ENCODE measurements at regions not wholly inside any gene's neighbourhood (a gene's known extent, or its start where the extent isn't known, plus 50 kb on each side); places are given as distances from the start of the nearest gene placed in this dataset.

- Histone ChIP-seq H3K4me1 (ENCODE audit: control insufficient read depth, insufficient read depth, low read length, unreplicated experiment) (peaks cover 6% of the 10 kb centered on the region), H2AFZ (ENCODE audit: low read length, unreplicated experiment) (peak overlapping the region; percentile 1), H3K4me3 (ENCODE audit: low read depth, low read length) (peak overlapping the region; percentile 77), H3K79me2 (ENCODE audit: control insufficient read depth, insufficient read depth, low read length, unreplicated experiment) (no peaks in the 10 kb centered on the region), H3K36me3 (ENCODE audit: insufficient read depth, low read length) (no peaks in the 10 kb centered on the region), H3K27ac (ENCODE audit: low read depth, low read length) (peak overlapping the region; percentile 78), H3K27me3 (ENCODE audit: insufficient read depth, low read length) (no peaks in the 10 kb centered on the region)
Observed at GRCh38 chr22:44550711-44551491, 52.9 kb upstream of the RTL6 start.

DNA sequence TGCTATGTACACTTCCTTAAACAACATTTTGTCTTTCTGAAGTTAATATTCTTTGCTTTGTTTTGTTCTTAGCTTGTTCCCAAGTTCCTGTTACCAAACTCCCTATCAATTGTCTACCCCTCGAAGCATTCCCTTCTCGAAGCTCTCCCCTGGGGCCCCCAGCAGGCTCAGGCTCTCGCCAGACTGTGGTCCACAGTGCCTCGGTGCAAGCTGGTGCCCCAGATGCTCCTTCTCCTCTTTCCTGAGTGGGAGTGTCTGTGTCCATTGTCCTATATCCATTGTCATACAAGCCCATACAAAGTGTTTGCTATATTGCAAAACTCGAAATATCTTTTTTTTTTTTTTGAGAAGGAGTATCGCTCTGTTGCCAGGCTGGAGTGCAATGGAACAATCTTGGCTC, 51.7 kb upstream of the RTL6 start:
- Histone ChIP-seq H3K36me3 (ENCODE audit: insufficient read depth, low read length) (no peaks in the 10 kb centered on the region), H3K27me3 (ENCODE audit: insufficient read depth, low read length) (no peaks in the 10 kb centered on the region), H3K79me2 (ENCODE audit: control insufficient read depth, insufficient read depth, low read length, unreplicated experiment) (no peaks in the 10 kb centered on the region), H2AFZ (ENCODE audit: low read length, unreplicated experiment) (no peak overlapping the region), H3K4me3 (ENCODE audit: low read depth, low read length) (no peak overlapping the region), H3K27ac (ENCODE audit: low read depth, low read length) (no peak overlapping the region), H3K4me1 (ENCODE audit: control insufficient read depth, insufficient read depth, low read length, unreplicated experiment) (peaks cover 6% of the 10 kb centered on the region)

DNA sequence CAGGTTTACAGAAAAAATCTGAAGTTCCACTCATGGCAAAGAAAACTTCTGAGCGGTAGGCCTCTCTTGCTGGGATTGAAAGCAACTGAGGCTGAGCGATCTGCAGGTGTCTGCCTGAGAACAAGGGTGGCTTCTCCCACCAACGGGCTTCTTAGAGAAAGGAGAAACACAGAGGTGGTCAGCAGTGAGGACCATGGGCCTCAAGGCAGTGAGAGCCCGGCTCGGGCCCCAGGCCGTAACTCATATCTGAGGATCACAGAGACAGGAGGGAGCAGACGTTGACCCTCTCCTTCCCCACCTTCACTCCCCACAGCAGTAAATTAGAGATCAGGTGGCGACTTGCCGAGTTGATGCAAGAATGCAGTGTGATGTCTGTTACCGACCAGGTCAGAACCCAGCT, 50.9 kb upstream of the RTL6 start:
- no peak overlapping the region for H3K27ac ChIP-seq (ENCODE audit: low read depth, low read length)
- H3K79me2 ChIP-seq (ENCODE audit: control insufficient read depth, insufficient read depth, low read length, unreplicated experiment): no peaks in the 10 kb centered on the region
- H3K36me3 ChIP-seq (ENCODE audit: insufficient read depth, low read length): no peaks in the 10 kb centered on the region
- H3K27me3 ChIP-seq (ENCODE audit: insufficient read depth, low read length): no peaks in the 10 kb centered on the region
- peaks cover 6% of the 10 kb centered on the region for H3K4me1 ChIP-seq (ENCODE audit: control insufficient read depth, insufficient read depth, low read length, unreplicated experiment)
- H2AFZ ChIP-seq (ENCODE audit: low read length, unreplicated experiment): no peak overlapping the region
- H3K4me3 ChIP-seq (ENCODE audit: low read depth, low read length): no peak overlapping the region
